Upper lobe of left lung (tissue), 4 donors: ENCODE measurements at regions not wholly inside any gene's neighbourhood (a gene's known extent, or its start where the extent isn't known, plus 50 kb on each side); places are given as distances from the start of the nearest gene placed in this dataset.

Experiments
- CTCF ChIP-seq, 6 experiments: fragments of 450-650 bp in 4 of 6; fragments of 200-600 bp in 2 of 6; sonication (generic) in 2 of 6; IDR thresholded peaks; one replicate each; pipeline ENCODE4 v1.5.1; 2016 to 2019; ENCODE audit warnings: antibody characterized with exemption in 6 of 6
- EP300 ChIP-seq, 4 donors: sonication (generic); formaldehyde crosslinking; IDR thresholded peaks; one replicate each; pipeline ENCODE4 v1.5.1; 2017; ENCODE audit warnings: antibody characterized with exemption in 4 of 4, control low read depth in 2 of 4
- POLR2A ChIP-seq, 4 donors: fragments of 450-650 bp; IDR thresholded peaks; one replicate each; pipeline ENCODE4 v1.5.1; 2016 to 2017; ENCODE audit warnings: antibody characterized with exemption in 4 of 4, mild to moderate bottlenecking in 2 of 4
- POLR2AphosphoS5 ChIP-seq, 2 donors: sonication (generic); formaldehyde crosslinking; IDR thresholded peaks; one replicate each; pipeline ENCODE4 v1.5.1; 2017; ENCODE audit warnings: antibody characterized with exemption in 2 of 2

- TF ChIP-seq CTCF (IDR thresholded peaks at IDR 0.05), result no peak
- TF ChIP-seq POLR2AphosphoS5 (IDR thresholded peaks at IDR 0.05), result no peak
- TF ChIP-seq EP300 (IDR thresholded peaks at IDR 0.05), result no peak
- TF ChIP-seq POLR2A (IDR thresholded peaks at IDR 0.05), result no peak
Observed at GRCh38 chr14:98802044-98802443, 470.0 kb downstream of the BCL11B start.
